Colonic mucosa (tissue), 4 donors: ENCODE measurements at regions not wholly inside any gene's neighbourhood (a gene's known extent, or its start where the extent isn't known, plus 50 kb on each side); places are given as distances from the start of the nearest gene placed in this dataset.

Experiments used
- DNase-seq: peaks from one replicate; pipeline ENCODE4 v3.0.0-alpha.2; 2020
- H3K27ac ChIP-seq: fragments of 200-600 bp; one replicate; pipeline ENCODE4 v1.8.0; 2021
- H3K27me3 ChIP-seq: fragments of 200-600 bp; one replicate; pipeline ENCODE4 v1.8.0; 2021
- H3K36me3 ChIP-seq: fragments of 200-600 bp; one replicate; pipeline ENCODE4 v1.8.0; 2021
- H3K4me1 ChIP-seq: fragments of 200-600 bp; one replicate; pipeline ENCODE4 v1.8.0; 2021; ENCODE audit warnings: mild to moderate bottlenecking
- H3K4me3 ChIP-seq: fragments of 200-600 bp; one replicate; pipeline ENCODE4 v1.8.0; 2021
- H3K9ac ChIP-seq, 2 donors: one replicate each; pipeline ENCODE4 v1.7.0; 2013; ENCODE audit warnings: control low read depth in 2 of 2, low read depth in 2 of 2, low read length in 2 of 2
- H3K9me3 ChIP-seq: fragments of 200-600 bp; one replicate; pipeline ENCODE4 v1.8.0; 2021
- intact Hi-C: fragments of 100-400 bp; cut with DNase I; formaldehyde crosslinking; loops from one replicate; pipeline ENCODE4 v1.14.1; 2022
- TF ChIP-seq, protein P1 (sequence below): fragments of 200-600 bp; IDR thresholded peaks from one replicate; pipeline ENCODE4 v1.8.0; 2022; ENCODE audit warnings: antibody characterized with exemption, mild to moderate bottlenecking
- donor health status: healthy.
- donor health status: DM: no; HTN: no; CAD: no.
- donor health status: DM: no; HTN: no; CAD: no.

DNA sequence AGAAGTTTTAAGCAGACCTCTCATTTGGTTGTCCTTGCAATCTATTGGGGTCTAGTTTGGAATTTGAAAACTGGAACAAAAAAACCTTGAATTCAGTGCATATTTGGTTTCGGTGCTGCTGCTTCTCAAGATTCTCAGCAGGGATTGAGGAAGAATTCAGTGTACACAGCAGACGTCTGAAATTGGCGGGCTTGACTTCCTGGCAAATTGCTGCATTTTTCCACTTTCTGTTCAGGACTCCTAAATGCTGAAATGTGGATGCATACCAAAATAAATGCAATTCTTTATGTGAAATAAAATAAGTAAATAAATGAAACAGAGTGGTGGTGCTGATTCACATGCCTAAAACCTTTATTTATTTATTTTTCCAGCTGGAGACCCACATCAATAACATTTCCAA, 332.4 kb upstream of the KYNU start:
- no peak overlapping the region for H3K9ac ChIP-seq
- intact Hi-C loops = no loop called here
- no peak overlapping the region for H3K27ac ChIP-seq
- H3K36me3 ChIP-seq = no peaks in the 10 kb centered on the region
- no peaks in the 10 kb centered on the region for H3K9me3 ChIP-seq
- no peaks in the 10 kb centered on the region for H3K27me3 ChIP-seq
- no peak overlapping the region for H3K4me3 ChIP-seq
- no peaks in the 10 kb centered on the region for H3K4me1 ChIP-seq
- DNase-seq = no peak
- TF ChIP-seq, protein P1, sequence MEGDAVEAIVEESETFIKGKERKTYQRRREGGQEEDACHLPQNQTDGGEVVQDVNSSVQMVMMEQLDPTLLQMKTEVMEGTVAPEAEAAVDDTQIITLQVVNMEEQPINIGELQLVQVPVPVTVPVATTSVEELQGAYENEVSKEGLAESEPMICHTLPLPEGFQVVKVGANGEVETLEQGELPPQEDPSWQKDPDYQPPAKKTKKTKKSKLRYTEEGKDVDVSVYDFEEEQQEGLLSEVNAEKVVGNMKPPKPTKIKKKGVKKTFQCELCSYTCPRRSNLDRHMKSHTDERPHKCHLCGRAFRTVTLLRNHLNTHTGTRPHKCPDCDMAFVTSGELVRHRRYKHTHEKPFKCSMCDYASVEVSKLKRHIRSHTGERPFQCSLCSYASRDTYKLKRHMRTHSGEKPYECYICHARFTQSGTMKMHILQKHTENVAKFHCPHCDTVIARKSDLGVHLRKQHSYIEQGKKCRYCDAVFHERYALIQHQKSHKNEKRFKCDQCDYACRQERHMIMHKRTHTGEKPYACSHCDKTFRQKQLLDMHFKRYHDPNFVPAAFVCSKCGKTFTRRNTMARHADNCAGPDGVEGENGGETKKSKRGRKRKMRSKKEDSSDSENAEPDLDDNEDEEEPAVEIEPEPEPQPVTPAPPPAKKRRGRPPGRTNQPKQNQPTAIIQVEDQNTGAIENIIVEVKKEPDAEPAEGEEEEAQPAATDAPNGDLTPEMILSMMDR = no peak

DNA sequence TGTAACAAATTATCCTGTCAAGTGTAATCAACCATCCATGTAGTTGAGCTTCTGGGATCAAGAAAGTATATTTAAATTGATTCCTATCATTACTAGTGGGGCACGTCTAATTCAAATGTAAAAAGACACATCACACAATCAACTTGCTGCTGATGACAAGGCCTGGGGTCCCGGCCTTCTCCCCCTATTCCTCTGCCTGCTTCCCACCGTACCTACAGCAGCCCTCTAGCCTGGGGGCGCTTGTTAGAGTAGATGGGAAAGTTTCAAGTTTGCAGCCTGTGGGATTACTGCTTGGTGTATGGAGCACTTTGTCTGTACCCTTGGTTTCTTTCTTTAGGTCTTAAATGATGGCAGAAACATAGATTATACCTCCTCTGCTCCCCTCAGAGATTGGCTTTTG, 333.3 kb upstream of the KYNU start:
- TF ChIP-seq, protein P1 = no peak
- H3K36me3 ChIP-seq = no peaks in the 10 kb centered on the region
- H3K27me3 ChIP-seq = no peaks in the 10 kb centered on the region
- no peak overlapping the region for H3K9ac ChIP-seq
- no peaks in the 10 kb centered on the region for H3K4me1 ChIP-seq
- no peak overlapping the region for H3K27ac ChIP-seq
- intact Hi-C loops = no loop called here
- H3K9me3 ChIP-seq = no peaks in the 10 kb centered on the region
- H3K4me3 ChIP-seq = no peak overlapping the region
- no peak for DNase-seq

DNA sequence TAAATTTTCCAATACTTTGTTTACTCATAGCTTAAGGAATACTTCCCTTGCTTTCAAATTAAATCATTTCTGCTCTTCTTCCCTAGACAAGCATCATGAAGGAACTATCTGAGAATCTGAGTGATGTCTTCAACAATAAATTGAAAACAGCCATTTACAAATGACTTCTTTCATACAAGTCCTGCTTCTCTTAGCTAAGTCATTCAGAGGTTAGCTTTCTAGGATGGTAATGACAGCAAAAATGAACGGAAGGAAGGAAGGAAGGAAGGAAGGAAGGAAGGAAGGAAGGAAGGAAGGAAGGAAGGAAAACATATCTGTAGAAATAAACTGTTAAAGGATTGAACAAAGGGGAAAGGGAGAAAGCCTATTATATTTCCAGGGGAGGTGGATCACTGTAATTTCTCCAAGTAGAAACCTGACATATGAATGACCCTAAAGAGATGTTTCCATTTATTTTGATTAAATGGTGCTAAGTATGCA, 335.0 kb upstream of the KYNU start:
- no peak overlapping the region for H3K9ac ChIP-seq
- TF ChIP-seq, protein P1 = no peak
- intact Hi-C loops = no loop called here
- H3K36me3 ChIP-seq = no peaks in the 10 kb centered on the region
- no peaks in the 10 kb centered on the region for H3K27me3 ChIP-seq
- H3K4me1 ChIP-seq = no peaks in the 10 kb centered on the region
- no peak overlapping the region for H3K27ac ChIP-seq
- no peak overlapping the region for H3K4me3 ChIP-seq
- no peaks in the 10 kb centered on the region for H3K9me3 ChIP-seq
- no peak for DNase-seq

DNA sequence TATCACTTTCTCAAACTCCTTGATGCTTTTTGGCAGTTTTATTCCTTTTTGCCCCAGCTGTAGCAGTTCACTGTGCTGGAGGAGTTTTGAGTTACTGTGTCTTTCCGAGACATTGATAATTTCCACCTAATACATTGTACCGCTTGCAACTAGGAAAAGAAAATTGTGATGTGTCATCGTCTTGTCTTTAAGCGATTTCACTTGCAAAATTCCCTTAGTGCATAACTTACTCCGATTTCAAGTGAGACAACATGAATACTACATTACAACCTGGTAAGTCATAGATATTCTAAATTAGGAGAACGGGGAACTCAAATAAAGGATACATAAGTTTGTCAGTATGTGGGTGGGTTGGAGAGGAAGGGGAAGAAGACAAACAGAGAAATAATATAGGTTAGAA, 340.5 kb upstream of the KYNU start:
- no peaks in the 10 kb centered on the region for H3K9me3 ChIP-seq
- TF ChIP-seq, protein P1 = no peak
- no peaks in the 10 kb centered on the region for H3K36me3 ChIP-seq
- no peak overlapping the region for H3K9ac ChIP-seq
- H3K4me3 ChIP-seq = no peak overlapping the region
- H3K27me3 ChIP-seq = no peaks in the 10 kb centered on the region
- intact Hi-C loops = no loop called here
- no peak for DNase-seq
- no peak overlapping the region for H3K27ac ChIP-seq
- no peaks in the 10 kb centered on the region for H3K4me1 ChIP-seq

DNA sequence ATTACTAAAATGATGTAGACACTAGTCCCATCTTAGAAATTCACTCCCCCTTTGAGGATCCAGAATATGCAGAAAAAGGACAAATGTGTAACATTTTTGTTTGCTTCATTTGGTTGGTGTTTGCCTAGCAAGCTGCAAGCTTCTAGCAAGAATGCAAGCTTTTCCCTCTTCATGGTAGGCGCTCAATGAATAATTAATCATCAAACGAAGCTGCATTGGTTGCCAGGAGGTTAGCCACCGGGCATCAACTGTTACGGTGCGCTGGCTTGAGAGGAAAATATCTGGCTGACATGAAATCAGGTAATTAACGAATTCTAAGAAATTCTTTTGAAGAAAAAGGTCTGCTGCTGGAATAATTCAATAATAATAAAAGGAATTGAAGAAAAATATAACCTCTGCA, 341.0 kb upstream of the KYNU start:
- Histone ChIP-seq H3K27me3 (no peaks in the 10 kb centered on the region), H3K27ac (no peak overlapping the region), H3K36me3 (no peaks in the 10 kb centered on the region), H3K9me3 (no peaks in the 10 kb centered on the region), H3K9ac (no peak overlapping the region), H3K4me1 (no peaks in the 10 kb centered on the region), H3K4me3 (no peak overlapping the region)
- TF ChIP-seq, protein P1 = no peak
- no peak for DNase-seq
- intact Hi-C loops = no loop called here

DNA sequence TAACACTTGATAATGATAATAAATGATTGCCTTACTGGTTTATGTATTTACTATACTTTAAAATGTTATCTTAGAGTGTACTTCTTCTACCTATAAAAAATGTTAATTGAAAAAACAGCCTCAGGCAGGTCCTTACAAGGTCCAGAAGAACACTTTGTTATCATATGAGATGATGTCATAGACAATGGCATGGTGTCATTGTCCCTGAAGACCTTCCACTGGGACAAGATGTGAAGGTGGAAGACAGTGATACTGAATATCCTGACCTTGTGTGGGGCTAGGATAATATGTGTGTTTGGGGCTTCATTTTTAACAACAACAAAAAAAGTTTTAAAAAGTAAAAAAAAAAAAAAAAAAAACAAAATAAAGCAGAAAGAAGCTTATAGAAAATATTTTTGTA, 342.2 kb upstream of the KYNU start:
- Histone ChIP-seq H3K27ac (no peak overlapping the region), H3K9ac (no peak overlapping the region), H3K4me1 (no peaks in the 10 kb centered on the region), H3K27me3 (no peaks in the 10 kb centered on the region), H3K36me3 (no peaks in the 10 kb centered on the region), H3K9me3 (no peaks in the 10 kb centered on the region), H3K4me3 (no peak overlapping the region)
- intact Hi-C loops = no loop called here
- TF ChIP-seq, protein P1 = no peak
- no peak for DNase-seq
